Kidney epithelial cell (primary cell): ENCODE measurements at regions not wholly inside any gene's neighbourhood (a gene's known extent, or its start where the extent isn't known, plus 50 kb on each side); places are given as distances from the start of the nearest gene placed in this dataset.

ENCODE experiments used
- DNase-seq: peaks from one replicate; pipeline ENCODE4 v3.0.0-alpha.2; 2010; ENCODE audit warnings: low read depth
- H3K27me3 ChIP-seq: 2 replicates; pipeline ENCODE4 v1.6.0; 2011; ENCODE audit warnings: low read length; ENCODE audit not compliant: control insufficient read depth, insufficient read depth
- H3K36me3 ChIP-seq: 2 replicates; pipeline ENCODE4 v1.5.1; 2011; ENCODE audit warnings: low read length; ENCODE audit not compliant: control insufficient read depth, insufficient read depth
- H3K4me3 ChIP-seq: 2 replicates; pipeline ENCODE4 v1.5.1; 2011; ENCODE audit warnings: low read depth, mild to moderate bottlenecking, control low read depth, low read length
- CTCF ChIP-seq: IDR thresholded peaks from 2 replicates; pipeline ENCODE4 v1.5.1; 2011; ENCODE audit warnings: mild to moderate bottlenecking, moderate library complexity, low read length, control low read depth, inconsistent platforms; ENCODE audit not compliant: insufficient read depth, poor library complexity, severe bottlenecking

- H3K4me3 ChIP-seq, result no peak overlapping the region
- DNase-seq, result no peak
- H3K36me3 ChIP-seq, result no peaks in the 10 kb centered on the region
- no peaks in the 10 kb centered on the region for H3K27me3 ChIP-seq
- no peak for TF ChIP-seq CTCF
These were observed 699.9 kb downstream of the MTRR start for GRCh38 chr5:8568858-8569257.

GRCh38 chr5:8570528-8570927, 701.6 kb downstream of the MTRR start:
- TF ChIP-seq CTCF, result no peak

GRCh38 chr5:8576178-8576577, 707.2 kb downstream of the MTRR start:
- Histone ChIP-seq H3K36me3 (no peaks in the 10 kb centered on the region), H3K4me3 (no peak overlapping the region), H3K27me3 (no peaks in the 10 kb centered on the region)
- DNase-seq, result no peak
- TF ChIP-seq CTCF, result no peak

More at GRCh38 chr5:8570528-8570927, 701.6 kb downstream of the MTRR start:
- H3K27me3 ChIP-seq, result no peaks in the 10 kb centered on the region
- DNase-seq, result no peak
- no peak overlapping the region for H3K4me3 ChIP-seq
- H3K36me3 ChIP-seq, result no peaks in the 10 kb centered on the region

- DNase-seq, result no peak
- Histone ChIP-seq H3K27me3 (no peaks in the 10 kb centered on the region), H3K4me3 (no peak overlapping the region), H3K36me3 (no peaks in the 10 kb centered on the region)
- TF ChIP-seq CTCF, result no peak
These were observed 708.8 kb downstream of the MTRR start for GRCh38 chr5:8577792-8578191.

GRCh38 chr5:8580298-8580697, 711.4 kb downstream of the MTRR start:
- Histone ChIP-seq H3K27me3 (no peaks in the 10 kb centered on the region), H3K4me3 (no peak overlapping the region), H3K36me3 (no peaks in the 10 kb centered on the region)
- no peak for TF ChIP-seq CTCF
- no peak for DNase-seq

GRCh38 chr5:8581047-8581446, 712.1 kb downstream of the MTRR start:
- no peak for TF ChIP-seq CTCF
- H3K4me3 ChIP-seq, result no peak overlapping the region
- no peaks in the 10 kb centered on the region for H3K27me3 ChIP-seq
- no peaks in the 10 kb centered on the region for H3K36me3 ChIP-seq
- no peak for DNase-seq
